ENCODE measurements at regions not wholly inside any gene's neighbourhood (a gene's known extent, or its start where the extent isn't known, plus 50 kb on each side); places are given as distances from the start of the nearest gene placed in this dataset.

GRCh38 chr2:9082158-9082557 is 78.7 kb upstream of the MBOAT2 start:
- DNase-seq (ENCODE audit: low read depth in 3 of 3), result no peak

GRCh38 chr2:9081750-9082149 is 78.3 kb upstream of the MBOAT2 start:
- DNase-seq (ENCODE audit: low read depth in 3 of 3), result no peak

- no peak for DNase-seq (ENCODE audit: low read depth in 3 of 3)
Measured at GRCh38 chr2:9078405-9078804, 74.9 kb upstream of the MBOAT2 start.

GRCh38 chr2:9077691-9078090 is 74.2 kb upstream of the MBOAT2 start:
- DNase-seq (ENCODE audit: low read depth in 3 of 3), result no peak

- no peak for DNase-seq (ENCODE audit: low read depth in 3 of 3)
Measured at GRCh38 chr2:9076755-9077154, 73.3 kb upstream of the MBOAT2 start.

GRCh38 chr2:9076210-9076609 is 72.7 kb upstream of the MBOAT2 start:
- no peak for DNase-seq (ENCODE audit: low read depth in 3 of 3)

GRCh38 chr2:9074930-9075329 is 71.4 kb upstream of the MBOAT2 start:
- no peak for DNase-seq (ENCODE audit: low read depth in 3 of 3)

- no peak for DNase-seq (ENCODE audit: low read depth in 3 of 3)
Measured at GRCh38 chr2:9071584-9072124, 68.2 kb upstream of the MBOAT2 start.

- DNase-seq (ENCODE audit: low read depth in 3 of 3), result no peak
Measured at GRCh38 chr2:9071032-9071431, 67.5 kb upstream of the MBOAT2 start.

- DNase-seq (ENCODE audit: low read depth in 3 of 3), result no peak
Measured at GRCh38 chr2:9069543-9069942, 66.1 kb upstream of the MBOAT2 start.

GRCh38 chr2:9065901-9066300 is 62.4 kb upstream of the MBOAT2 start:
- DNase-seq (ENCODE audit: low read depth in 3 of 3), result no peak

GRCh38 chr2:9063023-9063606 is 59.6 kb upstream of the MBOAT2 start:
- no peak for DNase-seq (ENCODE audit: low read depth in 3 of 3)

GRCh38 chr2:9060819-9061218 is 57.3 kb upstream of the MBOAT2 start:
- no peak for DNase-seq (ENCODE audit: low read depth in 3 of 3)

GRCh38 chr2:9057939-9058761 is 54.7 kb upstream of the MBOAT2 start:
- no peak for DNase-seq (ENCODE audit: low read depth in 3 of 3)

- DNase-seq (ENCODE audit: low read depth in 3 of 3), result no peak
Measured at GRCh38 chr2:9055471-9055870, 52.0 kb upstream of the MBOAT2 start.

GRCh38 chr2:9053534-9053931 is 50.0 kb upstream of the MBOAT2 start:
- no peak for DNase-seq (ENCODE audit: low read depth in 3 of 3)

Measured in stimulated activated CD4-positive, alpha-beta T cell treated with anti-CD3 and anti-CD28 coated beads, TNF-alpha, amount 100 ng/mL, for 4 hours (primary cell).